Stimulated activated CD4-positive, alpha-beta T cell treated with anti-CD3 and anti-CD28 coated beads, Interleukin-15, amount 100 ng/mL, for 48 hours (primary cell): ENCODE measurements at regions not wholly inside any gene's neighbourhood (a gene's known extent, or its start where the extent isn't known, plus 50 kb on each side); places are given as distances from the start of the nearest gene placed in this dataset.
"Not testable (repeated sequence)": the region's sequence is repeated elsewhere in the genome, so short reads cannot be mapped to it uniquely, and the experiment has no call there.

ENCODE experiments used
- DNase-seq, 2 donors: peaks; one replicate each; pipeline ENCODE4 v3.0.0-alpha.2; 2020; ENCODE audit warnings: low read depth in 2 of 2

DNA sequence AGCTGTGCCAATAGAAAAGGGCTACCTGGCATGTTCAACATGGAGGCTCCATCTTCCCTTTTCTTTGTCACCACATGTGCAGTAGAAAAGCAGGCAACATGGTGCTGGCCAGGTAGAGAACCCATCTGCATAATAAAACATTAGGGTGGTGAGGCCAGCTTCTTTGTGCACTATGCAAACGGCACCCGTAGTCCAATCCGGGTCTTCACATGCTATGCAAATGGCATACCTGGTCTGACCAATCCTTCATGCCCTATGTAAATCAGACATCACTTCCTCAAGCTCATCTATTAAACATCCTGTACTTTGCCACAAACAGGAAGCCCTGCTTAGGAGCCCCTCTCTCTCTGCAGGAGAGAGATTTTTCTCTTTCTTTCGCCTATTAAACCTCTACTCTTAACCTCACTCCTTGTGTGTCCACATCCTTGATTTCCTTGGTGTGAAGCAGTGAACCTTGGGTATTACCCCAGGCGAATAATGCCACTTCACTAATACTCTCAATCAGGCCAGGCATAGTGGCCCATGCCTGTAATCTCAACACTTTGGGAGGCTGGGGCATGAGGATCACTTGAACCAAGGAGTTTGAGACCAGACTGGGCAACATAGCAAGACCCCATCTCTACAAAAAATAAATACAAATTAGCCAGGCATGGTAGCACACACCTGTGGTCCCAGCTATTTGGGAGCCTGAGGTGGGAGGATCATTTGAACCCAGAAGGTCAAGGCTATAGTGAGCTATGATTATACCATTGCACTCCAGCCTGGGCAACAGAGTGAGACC is 111.3 kb upstream of the MRI1 start:
- DNase-seq, result no peak

DNA sequence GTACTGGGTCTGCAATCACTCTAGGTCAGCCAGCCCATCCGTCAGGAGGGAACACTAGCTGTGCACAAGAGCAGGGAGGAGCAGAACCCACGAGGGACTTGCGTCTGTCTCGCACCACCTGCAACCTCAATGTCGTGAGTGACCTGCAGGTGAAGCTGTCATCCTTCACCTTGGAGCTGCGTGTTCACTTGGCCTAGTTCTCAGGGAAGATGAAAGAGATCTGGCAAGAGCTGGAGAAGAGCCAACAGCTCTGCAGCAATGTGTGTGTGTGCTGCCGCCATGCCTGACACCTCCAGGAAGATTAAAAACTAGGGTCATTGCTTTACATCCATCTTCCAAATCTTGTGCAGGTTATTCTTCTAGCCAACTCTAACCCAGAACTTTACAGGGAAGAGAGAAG is 117.6 kb upstream of the MRI1 start:
- DNase-seq, result no peak

DNA sequence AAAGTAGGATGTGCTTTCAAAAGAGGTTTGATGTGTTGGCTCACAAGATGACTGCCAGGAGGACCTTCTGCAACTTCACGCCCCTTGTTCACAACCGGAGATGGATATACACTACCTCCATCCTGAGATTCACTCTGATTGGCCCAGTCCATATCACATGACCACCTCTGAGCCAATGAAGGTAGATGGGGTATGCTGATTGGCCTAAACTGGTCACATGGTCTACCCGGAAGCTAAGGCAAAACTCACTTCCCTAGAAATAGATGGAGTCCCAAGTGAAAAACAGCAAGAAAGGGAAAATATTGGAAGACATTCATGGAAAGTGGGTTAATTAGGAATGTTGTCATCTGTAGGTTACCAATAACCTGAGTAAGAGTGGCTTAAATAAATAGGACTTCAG is 119.7 kb upstream of the MRI1 start:
- DNase-seq, result no peak

DNA sequence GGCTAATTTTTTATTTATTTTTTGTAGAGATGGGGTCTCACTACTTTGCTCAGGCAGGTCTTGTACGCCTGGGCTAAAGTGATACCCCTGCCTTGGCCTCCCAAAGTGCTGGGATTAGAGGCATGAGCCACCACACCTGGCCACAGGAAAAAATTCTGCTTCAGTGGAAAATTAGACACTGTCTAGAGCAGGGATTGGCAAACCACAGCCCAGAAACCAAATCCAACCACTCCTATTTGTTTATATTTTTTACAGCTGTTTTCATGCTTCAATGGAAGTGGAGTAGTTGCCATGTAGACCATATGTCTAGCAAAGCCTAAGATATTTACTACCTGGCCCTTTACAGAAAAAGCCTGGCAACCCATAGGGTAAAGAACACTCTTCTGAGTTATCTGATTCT is 123.7 kb upstream of the MRI1 start:
- no peak for DNase-seq

DNA sequence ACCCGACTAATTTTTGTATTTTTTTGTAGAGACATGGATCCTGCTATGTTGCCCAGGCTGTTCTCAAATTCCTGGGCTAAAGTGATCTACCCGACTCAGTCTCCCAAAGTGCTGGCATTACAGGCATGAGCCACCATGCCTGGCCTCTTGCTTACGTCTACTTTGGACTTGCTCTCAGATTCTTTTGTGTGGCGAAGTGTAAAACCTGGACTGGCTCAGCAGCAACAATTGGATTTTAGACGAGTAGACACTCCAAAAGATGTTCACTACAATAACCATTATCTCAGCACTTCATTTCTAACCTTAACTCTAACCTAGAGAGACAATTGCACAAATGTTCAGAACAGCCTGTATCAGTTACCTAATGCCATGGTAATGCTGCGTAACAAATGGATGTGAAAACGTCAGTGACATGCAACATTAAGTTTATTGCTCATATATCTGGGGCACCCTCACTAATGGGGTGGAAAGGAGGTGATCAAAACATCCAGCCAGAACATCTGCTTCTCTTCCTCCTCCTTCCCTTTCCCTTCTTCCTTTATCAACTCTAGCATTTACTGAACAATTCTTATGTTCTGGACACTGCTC is 124.9 kb upstream of the MRI1 start:
- DNase-seq, result no peak

DNA sequence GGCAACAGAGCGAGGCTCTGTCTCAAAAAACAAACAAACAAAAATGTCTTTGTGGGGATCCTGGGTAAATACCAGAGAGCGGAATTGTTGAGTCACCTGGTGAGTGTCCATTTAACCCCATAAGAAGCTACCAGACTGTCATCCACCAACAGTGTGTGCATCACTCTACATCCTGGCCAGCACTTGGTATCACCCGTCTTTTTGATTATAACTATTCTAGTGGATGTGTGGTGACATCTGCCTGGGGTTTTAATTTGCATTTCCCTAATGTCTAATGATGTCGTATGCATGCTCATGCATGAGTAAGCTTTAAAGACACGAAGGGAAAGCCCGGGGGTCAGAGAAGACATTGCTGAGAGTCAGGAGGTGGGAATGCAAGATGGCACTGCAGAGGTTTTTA is 126.7 kb upstream of the MRI1 start:
- DNase-seq, result peak in 1 of 2 donors; percentile 1

DNA sequence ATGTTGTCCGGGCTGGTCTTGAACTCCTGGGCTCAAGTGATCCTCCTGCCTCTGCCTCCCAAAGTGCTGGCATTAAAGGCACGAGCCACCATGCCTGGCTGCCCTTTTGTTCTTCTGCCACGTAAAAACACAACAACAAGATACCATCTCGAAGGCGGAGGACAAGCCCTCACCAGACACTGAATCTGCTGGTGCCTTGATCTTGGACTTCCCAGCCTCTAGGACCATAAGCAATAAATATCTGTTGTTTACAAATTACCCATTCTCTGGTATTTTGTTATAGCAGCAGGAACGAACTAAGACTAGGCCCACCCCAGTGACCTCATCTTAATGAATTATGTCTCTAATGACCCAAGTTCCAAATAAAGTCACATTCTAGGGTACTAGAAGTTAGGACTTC is 128.4 kb upstream of the CACNA1A start:
- DNase-seq, result no peak

DNA sequence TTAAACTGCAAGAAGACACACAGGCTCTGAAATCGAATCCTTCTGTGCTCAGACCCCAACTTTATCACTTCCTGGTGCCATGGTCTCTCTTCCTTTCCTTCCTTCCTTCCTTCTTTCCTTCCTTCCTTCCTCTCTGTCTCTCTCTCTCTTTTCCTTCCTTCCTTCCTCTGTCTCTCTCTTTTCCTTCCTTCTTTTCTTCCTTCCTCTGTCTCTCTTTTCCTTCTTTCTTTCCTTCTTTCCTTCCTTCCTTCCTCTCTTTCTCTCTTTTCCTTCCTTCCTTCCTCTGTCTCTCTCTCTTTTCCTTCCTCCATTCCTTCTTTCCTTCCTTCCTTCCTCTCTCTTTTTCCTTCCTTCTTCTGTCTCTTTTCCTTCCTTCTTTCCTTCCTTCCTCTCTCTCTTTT is 127.2 kb upstream of the CACNA1A start:
- DNase-seq, result no peak

DNA sequence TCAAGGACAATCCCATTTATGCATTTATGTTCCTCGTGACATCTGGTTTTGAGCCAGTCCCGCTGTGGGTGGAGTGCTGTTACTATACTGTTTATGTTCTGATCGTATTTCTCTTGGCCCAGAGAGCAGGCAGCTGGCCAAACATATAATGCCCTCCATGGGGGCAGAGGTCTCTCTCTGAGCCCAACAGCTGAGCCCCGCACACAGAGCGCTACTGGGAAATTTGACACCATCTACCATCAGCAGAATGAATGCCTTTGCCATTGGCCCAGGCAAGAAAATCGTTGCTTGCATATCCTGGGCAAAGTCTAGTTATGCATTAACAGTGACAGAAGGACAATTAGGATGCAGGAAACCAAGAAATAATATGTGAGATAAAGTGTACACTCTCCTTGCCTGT is 126.8 kb upstream of the CACNA1A start:
- no peak for DNase-seq

DNA sequence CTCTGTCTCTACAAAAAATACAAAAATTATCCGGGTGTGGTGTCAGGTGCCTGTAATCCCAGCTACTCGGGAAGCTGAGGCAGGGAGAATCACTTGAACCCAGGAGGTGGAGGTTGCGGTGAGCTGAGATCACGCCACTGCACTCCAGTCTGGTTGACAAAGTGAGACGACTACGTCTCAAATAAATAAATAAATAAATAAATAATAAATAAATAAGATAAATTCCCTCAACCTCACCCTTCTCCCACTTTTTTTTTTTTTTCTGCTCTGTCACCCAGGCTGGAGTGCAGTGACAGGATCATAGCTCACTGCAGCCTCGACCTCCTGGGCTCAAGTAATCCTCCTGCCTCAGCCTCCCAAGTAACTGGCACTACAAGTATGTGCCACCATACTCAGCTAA is 125.9 kb upstream of the CACNA1A start:
- not testable (repeated sequence) for DNase-seq

DNA sequence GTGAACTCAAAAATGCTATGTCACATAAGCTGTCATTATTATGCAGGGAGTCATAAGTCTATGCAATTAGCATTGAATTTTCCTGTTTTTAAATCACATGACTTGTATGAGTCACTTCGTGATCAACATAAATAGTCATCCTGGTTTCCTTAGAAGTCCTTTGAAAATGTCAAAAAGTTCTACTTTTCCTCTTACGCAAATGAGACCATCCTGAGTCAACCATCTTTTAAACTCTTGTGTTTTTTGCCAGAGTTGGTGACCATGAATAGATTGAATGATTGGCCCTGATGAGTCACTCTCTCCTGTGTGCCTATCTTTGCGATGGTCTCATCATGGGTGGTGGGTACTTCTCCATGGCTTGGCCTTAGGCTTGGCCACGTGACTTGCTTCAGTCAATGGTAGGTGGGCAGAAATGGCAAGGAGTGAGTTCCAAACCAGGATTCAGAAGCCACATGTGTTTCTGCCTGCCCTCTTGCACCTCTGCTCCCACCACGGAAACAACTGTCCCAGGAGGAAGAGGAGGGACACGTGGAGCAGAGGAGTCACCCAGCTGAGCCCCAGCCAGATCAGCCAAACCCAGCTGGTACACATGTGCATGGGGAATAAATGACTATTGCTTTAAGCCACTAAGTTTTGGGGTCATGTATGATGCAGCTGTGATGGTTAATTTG is 123.5 kb upstream of the CACNA1A start:
- DNase-seq, result peak in 1 of 2 donors; percentile 6

DNA sequence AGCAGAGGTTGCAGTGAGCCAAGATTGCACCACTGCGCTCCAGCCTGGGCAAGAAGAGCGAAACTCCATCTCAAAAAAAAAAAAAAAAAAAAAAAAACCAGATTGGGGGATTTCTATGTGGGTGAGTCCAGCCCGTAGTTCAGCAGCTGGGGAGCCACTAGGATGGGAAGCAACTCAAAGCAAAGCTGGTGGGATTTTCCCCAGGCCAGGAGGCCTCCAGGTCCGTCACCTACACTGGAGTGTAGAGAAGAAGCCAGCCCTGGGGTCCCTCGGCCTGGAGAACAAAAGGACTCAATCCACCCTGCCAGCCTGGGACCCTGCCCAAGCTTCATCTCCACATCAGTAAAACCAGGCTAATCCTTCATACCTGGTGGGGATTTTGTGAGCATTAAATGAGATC is 121.3 kb upstream of the CACNA1A start:
- DNase-seq, result no peak

DNA sequence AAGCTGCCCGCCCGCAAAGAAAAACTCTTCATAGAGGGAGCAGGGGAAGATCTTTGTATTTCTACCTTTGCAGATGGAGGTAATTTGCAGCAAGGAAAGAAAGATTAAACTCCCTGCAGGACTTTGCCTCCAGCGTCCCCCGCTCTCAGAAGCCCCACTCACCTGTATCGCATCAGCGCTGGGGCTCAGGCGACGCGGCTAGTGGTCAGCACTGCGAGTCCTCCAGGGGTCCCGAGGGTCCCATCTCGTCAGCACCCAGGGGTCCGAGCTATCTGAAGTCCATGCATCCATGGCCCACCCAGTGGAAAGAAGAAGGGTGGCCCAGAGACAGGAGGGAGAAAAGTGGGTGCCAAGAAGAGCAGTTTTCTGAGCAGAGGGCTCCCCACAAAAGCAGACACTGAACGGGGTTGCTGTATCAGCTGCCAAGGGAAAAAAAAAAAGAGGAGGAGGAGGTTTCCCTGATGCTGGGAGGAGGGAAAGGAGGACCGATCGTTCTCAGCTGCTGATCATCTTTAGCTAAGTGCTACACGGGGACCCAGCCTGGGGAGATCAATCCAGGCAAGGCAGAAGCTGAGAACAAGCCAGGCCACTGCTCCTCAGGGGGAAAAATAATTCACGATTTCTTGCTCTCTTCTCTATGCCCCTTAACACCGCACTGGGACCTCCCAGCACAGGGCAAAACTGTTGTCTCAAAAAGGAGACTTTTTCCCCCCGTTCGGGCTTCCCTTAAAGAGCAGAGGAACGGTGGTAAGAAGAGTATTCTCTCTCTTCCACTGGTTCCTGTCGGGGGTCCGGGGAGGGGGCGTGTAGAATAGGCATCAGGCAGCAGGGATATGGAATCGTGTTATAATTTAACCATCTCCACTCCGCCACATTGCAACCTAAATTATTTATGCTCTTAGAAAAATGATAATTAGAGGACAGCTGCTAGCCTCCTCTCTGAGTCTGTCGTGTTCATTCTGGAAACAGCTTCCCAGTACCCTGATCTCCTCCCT is 117.7 kb upstream of the CACNA1A start:
- no peak for DNase-seq

DNA sequence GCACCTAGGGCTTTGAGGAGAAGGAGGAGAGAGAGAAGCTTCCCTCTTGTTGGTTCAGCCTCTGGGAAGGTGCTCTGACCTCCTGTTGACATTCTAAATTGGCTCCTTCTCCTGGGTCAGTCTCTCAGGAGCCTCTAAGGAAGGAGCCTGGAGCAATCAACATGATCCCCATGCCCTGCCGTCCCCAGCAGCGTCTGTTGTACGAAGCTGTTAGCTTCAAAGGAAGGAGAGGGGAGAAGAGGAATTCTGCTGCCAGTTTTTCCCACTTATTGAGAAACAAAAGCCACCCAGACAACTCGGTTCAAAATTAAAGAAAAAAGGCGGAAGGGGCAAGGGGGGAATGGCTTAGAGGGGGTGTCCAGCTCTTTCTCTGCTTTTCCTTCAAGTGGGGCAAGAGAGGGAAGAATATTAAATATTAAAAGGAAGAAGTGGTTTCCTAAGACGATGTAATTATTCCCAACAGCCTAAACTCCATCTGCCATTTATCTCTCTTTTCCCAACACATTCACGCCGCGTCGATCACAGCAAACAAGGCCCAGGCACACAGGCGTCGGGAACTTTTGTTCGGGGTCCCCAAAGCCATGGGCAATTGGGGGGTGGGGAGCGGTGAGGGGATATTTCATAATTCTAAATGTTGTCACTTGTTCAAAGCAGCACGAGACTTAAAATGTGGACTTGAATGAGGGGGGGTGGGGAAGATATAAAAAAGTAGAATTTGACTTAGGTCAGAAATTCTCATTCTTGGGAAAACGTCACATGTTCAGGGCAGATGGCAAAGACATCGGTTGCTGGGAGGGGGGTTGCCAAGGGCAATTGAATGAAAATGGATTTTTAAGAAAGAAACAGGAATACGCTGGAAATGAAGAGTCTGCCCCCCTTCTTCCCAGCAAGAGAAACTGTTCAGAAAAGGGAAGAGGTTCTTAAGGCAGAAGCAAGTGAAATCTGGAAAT is 116.8 kb upstream of the CACNA1A start:
- no peak for DNase-seq

DNA sequence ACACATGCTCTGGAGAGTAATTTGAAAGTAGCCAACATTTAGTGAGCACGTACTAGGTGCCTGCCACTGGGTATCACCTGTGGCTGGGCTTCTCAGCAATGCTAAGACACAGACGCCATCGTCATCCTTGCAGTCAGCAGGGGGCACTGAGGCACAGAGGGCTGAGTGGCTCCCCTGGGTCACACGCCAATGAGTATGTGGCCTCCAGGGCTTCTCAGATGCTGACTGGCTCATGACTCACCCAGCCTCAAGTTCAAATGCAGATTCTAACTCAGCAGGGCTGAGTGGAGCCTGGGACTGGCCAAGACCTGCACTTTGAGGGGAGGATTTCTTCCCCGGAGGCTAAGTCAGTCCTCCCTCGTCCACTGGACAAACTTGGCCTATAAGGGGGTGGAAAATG is 115.1 kb upstream of the CACNA1A start:
- peak; percentile 34 to 70 for DNase-seq

DNA sequence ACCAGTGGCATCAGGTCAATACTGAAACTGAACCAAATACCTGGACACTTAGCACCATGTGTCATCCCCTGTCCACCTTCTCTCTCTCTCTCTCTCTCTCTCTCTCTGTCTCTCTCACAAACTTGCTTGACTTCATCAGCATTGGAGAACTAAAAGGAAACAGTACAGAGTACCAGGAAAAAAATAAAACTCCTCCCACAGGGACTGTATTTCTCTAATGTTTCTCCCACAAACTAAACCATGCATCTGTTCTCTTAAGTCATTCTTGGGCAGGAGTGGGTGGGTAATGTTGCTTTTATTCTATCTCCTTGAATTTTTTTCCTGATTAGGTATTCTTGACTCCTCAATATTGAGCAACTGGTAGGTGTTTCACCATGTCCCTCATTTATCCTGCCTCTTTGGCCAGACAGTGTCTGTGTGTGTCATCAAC is 112.9 kb upstream of the CACNA1A start:
- DNase-seq, result no peak

DNA sequence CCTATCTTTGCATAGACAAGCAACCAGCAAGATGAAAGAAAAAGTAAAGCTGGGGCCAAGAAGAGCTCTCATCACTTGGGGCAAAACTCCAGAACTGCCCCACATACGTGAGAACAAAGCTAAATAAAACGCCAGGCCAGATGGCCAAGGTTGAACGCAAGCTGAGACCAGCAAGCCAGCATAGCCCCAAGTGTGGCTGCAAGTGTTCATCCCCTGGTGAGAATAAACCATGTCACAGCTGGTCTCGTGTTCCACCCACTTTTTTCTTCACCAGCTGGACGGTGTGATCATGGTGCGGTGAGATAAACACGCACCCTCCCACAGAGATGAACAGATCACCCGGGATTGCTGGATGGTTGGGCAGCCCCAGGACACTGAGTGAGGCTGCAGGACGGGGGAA is 109.6 kb upstream of the CACNA1A start:
- DNase-seq, result no peak

DNA sequence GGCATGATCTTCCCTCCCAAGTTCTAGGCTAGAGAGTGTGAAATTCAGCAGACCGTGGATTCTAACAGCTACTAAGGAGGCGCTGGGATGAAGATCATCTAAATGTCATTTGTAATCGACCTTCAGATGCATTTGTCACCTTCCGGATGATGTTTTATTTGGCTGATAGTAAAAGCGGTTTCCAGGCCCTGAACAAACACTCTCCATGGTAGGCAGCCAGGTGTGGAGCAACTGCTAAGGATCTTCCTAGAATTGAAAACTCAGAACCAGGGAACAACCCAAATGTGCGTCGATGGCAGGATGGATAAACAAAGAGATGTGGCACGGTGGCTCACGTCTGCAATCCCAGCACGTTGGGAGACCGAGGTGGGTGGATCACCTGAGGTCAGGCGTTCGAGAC is 107.2 kb upstream of the CACNA1A start:
- no peak for DNase-seq

DNA sequence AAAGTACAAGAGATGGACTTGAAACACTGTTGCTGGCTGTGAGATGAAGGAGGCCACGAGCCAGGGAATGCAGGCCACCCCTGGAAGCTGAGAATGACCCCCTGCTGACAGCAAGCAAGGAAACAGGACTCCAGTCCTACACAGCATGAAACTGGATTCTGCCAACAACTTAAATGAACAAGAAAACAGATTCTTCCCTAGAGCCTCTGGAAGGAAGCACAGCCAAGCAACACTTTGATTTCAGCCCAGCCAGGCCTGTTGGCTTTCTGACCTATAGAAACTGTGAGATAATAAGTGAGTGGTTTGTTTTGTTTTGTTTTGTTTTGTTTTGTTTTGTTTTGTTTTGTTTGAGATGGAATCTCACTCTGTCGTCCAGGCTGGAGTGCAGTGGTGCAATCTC is 105.3 kb upstream of the CACNA1A start:
- no peak for DNase-seq

DNA sequence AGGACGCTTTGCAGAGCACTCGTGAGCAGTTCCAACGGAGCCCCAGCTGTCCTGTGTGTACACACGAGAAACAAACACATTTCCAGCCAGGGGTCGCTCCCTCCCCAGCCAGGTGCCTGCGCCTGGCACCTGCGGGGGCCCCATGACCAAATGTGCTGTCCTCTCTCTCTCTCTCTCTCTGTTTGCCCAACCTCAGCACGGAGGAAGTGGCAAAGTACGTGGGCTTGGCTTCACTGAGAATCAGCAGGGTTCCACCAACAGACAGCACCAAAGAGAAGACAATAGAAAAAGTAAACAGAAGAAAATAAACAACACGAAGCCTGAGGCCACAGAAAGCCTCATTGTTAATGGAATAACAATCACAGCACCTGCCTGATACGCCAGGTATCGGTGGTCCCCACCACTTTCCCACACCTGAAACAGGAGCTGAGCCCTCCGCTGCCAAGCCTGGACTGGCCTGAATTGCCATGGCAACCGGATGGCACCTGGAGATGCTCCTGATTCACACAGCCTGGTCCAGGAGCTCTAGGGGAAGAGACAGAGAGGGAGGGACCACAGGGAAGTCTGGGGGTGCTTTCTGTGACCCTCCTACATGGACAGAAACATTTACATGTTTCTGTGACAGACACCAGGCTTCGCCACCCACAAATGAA is 103.9 kb upstream of the CACNA1A start:
- DNase-seq, result no peak
